Common myeloid progenitor, CD34-positive (primary cell): ENCODE measurements at regions not wholly inside any gene's neighbourhood (a gene's known extent, or its start where the extent isn't known, plus 50 kb on each side); places are given as distances from the start of the nearest gene placed in this dataset.

ENCODE experiments used
- CTCF ChIA-PET: fragments of 350-600 bp; sonication (Branson Sonifier 250); formaldehyde crosslinking; loops from one replicate; lab custom pipeline; 2021; ENCODE audit warnings: antibody characterized with exemption; lab: Charles Lee
- POLR2A ChIA-PET: fragments of 350-600 bp; sonication (Branson Sonifier 250); formaldehyde crosslinking; loops from one replicate; lab custom pipeline; 2021; ENCODE audit warnings: antibody characterized with exemption; lab: Charles Lee
- DNase-seq, 3 donors: peaks; one replicate each; pipeline versions ENCODE4 v3.0.0 to v3.0.0-alpha.2; 2013
- H3K27ac ChIP-seq, 2 experiments: 1 replicate in 1 of 2; 2 replicates in 1 of 2; pipeline ENCODE4 v1.7.0; 2013; ENCODE audit warnings: inconsistent platforms in 2 of 2, low read length in 2 of 2, mild to moderate bottlenecking in 2 of 2, low read depth in 1 of 2, moderate library complexity in 1 of 2; ENCODE audit not compliant: severe bottlenecking in 2 of 2, insufficient read depth in 1 of 2, poor library complexity in 1 of 2
- H3K27me3 ChIP-seq, 5 experiments: replicated peaks in 2 of 5; 1 replicate in 3 of 5; 2 replicates in 2 of 5; pipeline versions ENCODE4 v1.6.1 to v1.7.0; 2013; ENCODE audit warnings: low read length in 4 of 5, mild to moderate bottlenecking in 2 of 5, moderate library complexity in 2 of 5, inconsistent platforms in 1 of 5; ENCODE audit not compliant: insufficient read depth in 5 of 5, control insufficient read depth in 4 of 5
- H3K36me3 ChIP-seq, 4 experiments: 1 replicate in 2 of 4; 2 replicates in 2 of 4; pipeline versions ENCODE4 v1.6.1 to v1.7.0; 2013; ENCODE audit warnings: low read length in 3 of 4, control low read depth in 1 of 4, mild to moderate bottlenecking in 1 of 4; ENCODE audit not compliant: control insufficient read depth in 4 of 4, insufficient read depth in 4 of 4
- H3K4me1 ChIP-seq, 4 experiments: 1 replicate in 3 of 4; 2 replicates in 1 of 4; pipeline versions ENCODE4 v1.6.1 to v1.7.1; 2013; ENCODE audit warnings: low read length in 3 of 4, mild to moderate bottlenecking in 3 of 4, control low read depth in 1 of 4, inconsistent platforms in 1 of 4, moderate library complexity in 1 of 4; ENCODE audit not compliant: control insufficient read depth in 4 of 4, insufficient read depth in 4 of 4; ENCODE audit errors: control extremely low read depth in 1 of 4
- H3K4me3 ChIP-seq, 7 experiments: 1 replicate in 4 of 7; 2 replicates in 3 of 7; pipeline versions ENCODE4 v1.5.1 to v1.7.0; 2013; ENCODE audit warnings: mild to moderate bottlenecking in 7 of 7, low read length in 6 of 7, moderate library complexity in 6 of 7, inconsistent platforms in 2 of 7, low read depth in 2 of 7, control low read depth in 1 of 7; ENCODE audit not compliant: insufficient read depth in 4 of 7, control insufficient read depth in 1 of 7; ENCODE audit errors: extremely low read depth in 1 of 7
- H3K9me3 ChIP-seq, 5 experiments: 1 replicate in 4 of 5; 2 replicates in 1 of 5; pipeline versions ENCODE4 v1.6.1 to v1.7.1; 2013; ENCODE audit warnings: low read length in 4 of 5, mild to moderate bottlenecking in 2 of 5, inconsistent platforms in 1 of 5, low read depth in 1 of 5, moderate library complexity in 1 of 5; ENCODE audit not compliant: control insufficient read depth in 4 of 5, insufficient read depth in 2 of 5; ENCODE audit errors: control extremely low read depth in 1 of 5
- WGBS: methylation state at CpG from one replicate; pipeline ENCODE4 v1.1.5; 2013; ENCODE audit not compliant: insufficient coverage; 5-methylcytosine and 5-hydroxymethylcytosine counted together

DNA sequence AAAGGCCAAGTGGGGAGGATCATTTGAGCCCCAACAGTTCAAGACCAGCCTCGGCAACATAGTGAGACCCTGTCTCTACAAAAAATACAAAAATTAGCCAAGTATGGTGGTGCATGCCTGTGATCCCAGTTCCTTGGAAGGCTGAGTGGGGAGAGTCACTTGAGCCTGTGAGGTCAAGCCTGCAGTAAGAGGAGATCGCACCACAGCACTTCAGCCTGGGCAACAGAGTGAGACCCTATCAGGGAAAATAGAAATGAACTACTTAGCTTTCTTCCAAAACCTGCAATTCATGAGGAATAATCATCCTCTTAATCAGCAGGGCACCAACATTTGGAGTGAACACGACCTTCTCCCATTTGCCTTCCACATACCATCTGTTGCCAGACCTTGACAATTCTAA is 96.1 kb downstream of the OR2K2 start:
- Histone ChIP-seq H3K36me3 (no peaks in the 10 kb centered on the region), H3K27me3 (no peaks in the 10 kb centered on the region), H3K27ac (no peak overlapping the region), H3K4me1 (peaks cover 0 to 4% (median 0%) of the 10 kb centered on the region in 4 experiments), H3K9me3 (no peaks in the 10 kb centered on the region), H3K4me3 (no peak overlapping the region)
- DNase-seq = no peak
- CTCF ChIA-PET = no interaction called here
- 100% methylated on average over 1 of the region's 3 CpGs for WGBS
- POLR2A ChIA-PET = no interaction called here

- Histone ChIP-seq H3K27me3 (no peaks in the 10 kb centered on the region), H3K4me3 (no peak overlapping the region), H3K36me3 (no peaks in the 10 kb centered on the region), H3K27ac (no peak overlapping the region), H3K4me1 (peaks cover 0 to 4% (median 0%) of the 10 kb centered on the region in 4 experiments), H3K9me3 (no peaks in the 10 kb centered on the region)
- WGBS = 84% methylated on average over 6 of the region's 8 CpGs
- CTCF ChIA-PET = no interaction called here
- POLR2A ChIA-PET = no interaction called here
- DNase-seq = no peak
These were observed 96.8 kb downstream of the OR2K2 start for GRCh38 chr9:111232997-111233790.

GRCh38 chr9:111231801-111232580 is 98.0 kb downstream of the OR2K2 start:
- ChIA-PET POLR2A (no interaction called here), CTCF (no interaction called here)
- WGBS = 85% methylated on average over 3 of the region's 3 CpGs
- Histone ChIP-seq H3K4me3 (no peak overlapping the region), H3K36me3 (no peaks in the 10 kb centered on the region), H3K4me1 (no peaks in the 10 kb centered on the region), H3K27me3 (no peaks in the 10 kb centered on the region), H3K27ac (no peak overlapping the region), H3K9me3 (no peaks in the 10 kb centered on the region)
- DNase-seq = no peak

- H3K27ac ChIP-seq = no peak overlapping the region
- no peak overlapping the region for H3K4me3 ChIP-seq
- POLR2A ChIA-PET = interaction anchor here (0.6 kb wide), 1 partner anchor 1352 kb away, joined by 3 read pairs; no protein-coding TSS in a partner anchor
- no peak for DNase-seq
- no peaks in the 10 kb centered on the region for H3K4me1 ChIP-seq
- H3K36me3 ChIP-seq = no peaks in the 10 kb centered on the region
- no peaks in the 10 kb centered on the region for H3K27me3 ChIP-seq
- peaks cover 0 to 2% (median 0%) of the 10 kb centered on the region in 5 experiments for H3K9me3 ChIP-seq
- WGBS = 100% methylated on average over 1 of the region's 1 CpG
- CTCF ChIA-PET = no interaction called here
These were observed 107.3 kb downstream of the OR2K2 start for GRCh38 chr9:111222757-111223156.

DNA sequence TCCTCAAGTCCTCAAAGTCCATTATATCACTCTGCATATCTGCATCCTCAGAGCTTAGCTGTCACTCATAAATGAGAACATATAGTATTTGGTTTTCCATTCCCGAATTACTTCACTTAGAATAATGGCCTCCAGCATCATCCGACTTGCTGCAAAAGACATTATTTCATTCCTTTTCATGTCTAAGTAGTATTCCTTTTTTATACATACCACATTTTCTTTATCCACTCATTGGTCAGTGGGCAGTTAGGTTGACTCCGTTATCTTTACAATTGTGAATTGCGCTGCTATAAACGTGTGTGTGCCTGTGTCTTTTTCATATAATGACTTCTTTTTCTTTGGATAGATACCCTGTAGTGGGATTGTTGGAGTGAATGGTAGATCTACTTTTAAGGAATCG is 117.2 kb downstream of the OR2K2 start:
- H3K27ac ChIP-seq = no peak overlapping the region
- H3K4me3 ChIP-seq = no peak overlapping the region
- H3K27me3 ChIP-seq = no peaks in the 10 kb centered on the region
- H3K36me3 ChIP-seq = no peaks in the 10 kb centered on the region
- CTCF ChIA-PET = no interaction called here
- WGBS = 92% methylated on average over 5 of the region's 6 CpGs
- POLR2A ChIA-PET = no interaction called here
- DNase-seq = no peak
- no peaks in the 10 kb centered on the region for H3K4me1 ChIP-seq
- H3K9me3 ChIP-seq = peaks cover 0 to 6% (median 0%) of the 10 kb centered on the region in 5 experiments

- ChIA-PET POLR2A (no interaction called here), CTCF (no interaction called here)
- Histone ChIP-seq H3K4me3 (no peak overlapping the region), H3K27me3 (no peaks in the 10 kb centered on the region), H3K27ac (no peak overlapping the region), H3K36me3 (no peaks in the 10 kb centered on the region), H3K4me1 (no peaks in the 10 kb centered on the region), H3K9me3 (peaks cover 0 to 9% (median 2%) of the 10 kb centered on the region in 5 experiments)
- DNase-seq = no peak
These were observed 131.1 kb downstream of the OR2K2 start for GRCh38 chr9:111198936-111199335.

DNA sequence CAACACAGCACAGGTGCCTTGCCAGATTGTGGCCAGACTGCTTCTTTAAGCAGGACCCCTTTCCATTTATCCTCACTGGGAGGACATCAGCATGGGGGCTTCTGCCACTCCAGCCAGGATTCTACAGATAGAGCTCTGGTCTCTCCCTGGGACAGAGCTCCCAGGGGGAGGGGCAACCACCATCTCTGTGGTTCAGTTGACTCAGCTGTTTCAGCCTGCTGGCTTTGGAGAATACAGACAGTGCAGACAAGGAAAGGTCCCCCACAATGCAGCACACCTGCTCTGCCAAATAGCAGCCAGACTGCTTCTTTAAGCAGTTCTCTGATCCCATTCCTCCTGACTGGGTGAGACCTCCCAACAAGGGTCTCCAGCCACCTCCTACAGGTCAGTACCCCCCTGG is 132.8 kb downstream of the OR2K2 start:
- H3K4me1 ChIP-seq = no peaks in the 10 kb centered on the region
- H3K9me3 ChIP-seq = peaks cover 0 to 6% (median 0%) of the 10 kb centered on the region in 5 experiments
- no peak for DNase-seq
- no peak overlapping the region for H3K4me3 ChIP-seq
- ChIA-PET CTCF (no interaction called here), POLR2A (no interaction called here)
- H3K27ac ChIP-seq = no peak overlapping the region
- H3K36me3 ChIP-seq = no peaks in the 10 kb centered on the region
- H3K27me3 ChIP-seq = no peaks in the 10 kb centered on the region
